HepG2 (cell line): ENCODE measurements at regions not wholly inside any gene's neighbourhood (a gene's known extent, or its start where the extent isn't known, plus 50 kb on each side); places are given as distances from the start of the nearest gene placed in this dataset.

Source experiments
- BHLHE40 ChIP-seq: IDR thresholded peaks from 2 replicates; pipeline ENCODE4 v1.6.1; 2011; ENCODE audit warnings: low read length, improper control_type of control experiment
- HDAC2 ChIP-seq: sonication (generic); formaldehyde crosslinking; IDR thresholded peaks from 2 replicates; pipeline ENCODE4 v1.4.0; 2020; ENCODE audit warnings: missing genetic modification reagents
- PHF20 ChIP-seq: sonication (generic); formaldehyde crosslinking; IDR thresholded peaks from 2 replicates; pipeline ENCODE4 v1.5.0; 2020; ENCODE audit warnings: mild to moderate bottlenecking, missing genetic modification reagents
- ZBTB7B ChIP-seq: sonication (generic); formaldehyde crosslinking; IDR thresholded peaks from 2 replicates; pipeline ENCODE4 v1.4.0; 2020; ENCODE audit warnings: missing genetic modification reagents
- ZNF230 ChIP-seq: sonication (generic); formaldehyde crosslinking; IDR thresholded peaks from 2 replicates; pipeline ENCODE4 v1.4.0; 2020; ENCODE audit warnings: mild to moderate bottlenecking, missing genetic modification reagents
- TF ChIP-seq, protein P1 (sequence below): sonication (generic); formaldehyde crosslinking; IDR thresholded peaks from 2 replicates; pipeline ENCODE4 v1.4.0; 2020; ENCODE audit warnings: missing genetic modification reagents, borderline replicate concordance
- TF ChIP-seq, protein P2 (sequence below): sonication (generic); formaldehyde crosslinking; IDR thresholded peaks from 2 replicates; pipeline ENCODE4 v1.5.0; 2020; ENCODE audit warnings: mild to moderate bottlenecking, missing genetic modification reagents, borderline replicate concordance
- TF ChIP-seq, protein P3 (sequence below): sonication (generic); formaldehyde crosslinking; IDR thresholded peaks from 2 replicates; pipeline ENCODE4 v1.4.0; 2020; ENCODE audit warnings: missing genetic modification reagents
- TF ChIP-seq, protein P4 (sequence below), 2 experiments: sonication (generic) in 1 of 2; formaldehyde crosslinking in 1 of 2; IDR thresholded peaks; 2 replicates each; pipeline versions ENCODE4 v1.5.1 to v1.6.1; 2011 to 2020; ENCODE audit warnings: borderline replicate concordance in 1 of 2, low read depth in 1 of 2, low read length in 1 of 2, mild to moderate bottlenecking in 1 of 2, missing genetic modification reagents in 1 of 2, moderate library complexity in 1 of 2
- TF ChIP-seq, protein P5 (sequence below): sonication (generic); formaldehyde crosslinking; IDR thresholded peaks from 2 replicates; pipeline ENCODE4 v1.4.0; 2020; ENCODE audit warnings: missing genetic modification reagents
- TF ChIP-seq, protein P6 (sequence below): sonication (generic); formaldehyde crosslinking; IDR thresholded peaks from 2 replicates; pipeline ENCODE4 v1.5.1; 2020; ENCODE audit warnings: mild to moderate bottlenecking, missing genetic modification reagents, borderline replicate concordance
- TF ChIP-seq, protein P7 (sequence below): sonication (generic); formaldehyde crosslinking; IDR thresholded peaks from 2 replicates; pipeline ENCODE4 v1.4.0; 2020; ENCODE audit warnings: missing genetic modification reagents, mild to moderate bottlenecking, borderline replicate concordance
- TF ChIP-seq, protein P8 (sequence below): sonication (generic); formaldehyde crosslinking; IDR thresholded peaks from 2 replicates; pipeline ENCODE4 v1.4.0; 2020; ENCODE audit warnings: mild to moderate bottlenecking, missing genetic modification reagents

DNA sequence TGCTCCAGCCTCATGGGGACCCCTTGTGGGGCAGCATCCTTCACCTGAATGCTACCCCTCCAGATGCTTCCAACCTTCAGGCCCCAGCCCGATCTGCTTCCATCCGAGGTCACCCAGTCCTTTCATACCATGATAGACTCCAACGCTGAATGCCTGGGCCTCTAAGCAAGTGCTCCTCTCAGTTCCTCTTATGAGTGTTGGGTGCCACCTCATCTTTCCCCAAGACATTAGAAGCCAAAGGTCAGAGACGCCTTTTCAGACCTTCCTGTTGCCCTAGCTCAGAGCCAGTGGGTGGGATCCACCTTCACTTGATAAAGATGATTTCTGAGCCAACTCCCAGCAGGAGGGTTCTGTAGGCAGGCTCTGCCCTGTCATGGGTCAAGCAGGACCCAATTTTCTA lies 174.5 kb upstream of the MGAT5 start:
- TF ChIP-seq ZNF230 (CRISPR knock-in tag) = no peak
- TF ChIP-seq, protein P1, sequence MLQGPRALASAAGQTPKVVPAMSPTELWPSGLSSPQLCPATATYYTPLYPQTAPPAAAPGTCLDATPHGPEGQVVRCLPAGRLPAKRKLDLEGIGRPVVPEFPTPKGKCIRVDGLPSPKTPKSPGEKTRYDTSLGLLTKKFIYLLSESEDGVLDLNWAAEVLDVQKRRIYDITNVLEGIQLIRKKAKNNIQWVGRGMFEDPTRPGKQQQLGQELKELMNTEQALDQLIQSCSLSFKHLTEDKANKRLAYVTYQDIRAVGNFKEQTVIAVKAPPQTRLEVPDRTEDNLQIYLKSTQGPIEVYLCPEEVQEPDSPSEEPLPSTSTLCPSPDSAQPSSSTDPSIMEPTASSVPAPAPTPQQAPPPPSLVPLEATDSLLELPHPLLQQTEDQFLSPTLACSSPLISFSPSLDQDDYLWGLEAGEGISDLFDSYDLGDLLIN (CRISPR knock-in tag) = no peak
- TF ChIP-seq, protein P2, sequence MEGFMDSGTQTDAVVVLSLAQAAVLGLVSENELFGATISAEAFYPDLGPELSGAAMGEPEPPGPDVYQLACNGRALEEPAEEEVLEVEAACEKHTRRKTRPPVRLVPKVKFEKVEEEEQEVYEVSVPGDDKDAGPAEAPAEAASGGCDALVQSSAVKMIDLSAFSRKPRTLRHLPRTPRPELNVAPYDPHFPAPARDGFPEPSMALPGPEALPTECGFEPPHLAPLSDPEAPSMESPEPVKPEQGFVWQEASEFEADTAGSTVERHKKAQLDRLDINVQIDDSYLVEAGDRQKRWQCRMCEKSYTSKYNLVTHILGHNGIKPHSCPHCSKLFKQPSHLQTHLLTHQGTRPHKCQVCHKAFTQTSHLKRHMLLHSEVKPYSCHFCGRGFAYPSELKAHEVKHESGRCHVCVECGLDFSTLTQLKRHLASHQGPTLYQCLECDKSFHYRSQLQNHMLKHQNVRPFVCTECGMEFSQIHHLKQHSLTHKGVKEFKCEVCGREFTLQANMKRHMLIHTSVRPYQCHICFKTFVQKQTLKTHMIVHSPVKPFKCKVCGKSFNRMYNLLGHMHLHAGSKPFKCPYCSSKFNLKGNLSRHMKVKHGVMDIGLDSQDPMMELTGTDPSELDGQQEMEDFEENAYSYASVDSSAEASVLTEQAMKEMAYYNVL = no peak
- no peak for TF ChIP-seq PHF20
- TF ChIP-seq, protein P3, sequence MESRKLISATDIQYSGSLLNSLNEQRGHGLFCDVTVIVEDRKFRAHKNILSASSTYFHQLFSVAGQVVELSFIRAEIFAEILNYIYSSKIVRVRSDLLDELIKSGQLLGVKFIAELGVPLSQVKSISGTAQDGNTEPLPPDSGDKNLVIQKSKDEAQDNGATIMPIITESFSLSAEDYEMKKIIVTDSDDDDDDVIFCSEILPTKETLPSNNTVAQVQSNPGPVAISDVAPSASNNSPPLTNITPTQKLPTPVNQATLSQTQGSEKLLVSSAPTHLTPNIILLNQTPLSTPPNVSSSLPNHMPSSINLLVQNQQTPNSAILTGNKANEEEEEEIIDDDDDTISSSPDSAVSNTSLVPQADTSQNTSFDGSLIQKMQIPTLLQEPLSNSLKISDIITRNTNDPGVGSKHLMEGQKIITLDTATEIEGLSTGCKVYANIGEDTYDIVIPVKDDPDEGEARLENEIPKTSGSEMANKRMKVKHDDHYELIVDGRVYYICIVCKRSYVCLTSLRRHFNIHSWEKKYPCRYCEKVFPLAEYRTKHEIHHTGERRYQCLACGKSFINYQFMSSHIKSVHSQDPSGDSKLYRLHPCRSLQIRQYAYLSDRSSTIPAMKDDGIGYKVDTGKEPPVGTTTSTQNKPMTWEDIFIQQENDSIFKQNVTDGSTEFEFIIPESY (CRISPR knock-in tag) = no peak
- TF ChIP-seq, protein P4, sequence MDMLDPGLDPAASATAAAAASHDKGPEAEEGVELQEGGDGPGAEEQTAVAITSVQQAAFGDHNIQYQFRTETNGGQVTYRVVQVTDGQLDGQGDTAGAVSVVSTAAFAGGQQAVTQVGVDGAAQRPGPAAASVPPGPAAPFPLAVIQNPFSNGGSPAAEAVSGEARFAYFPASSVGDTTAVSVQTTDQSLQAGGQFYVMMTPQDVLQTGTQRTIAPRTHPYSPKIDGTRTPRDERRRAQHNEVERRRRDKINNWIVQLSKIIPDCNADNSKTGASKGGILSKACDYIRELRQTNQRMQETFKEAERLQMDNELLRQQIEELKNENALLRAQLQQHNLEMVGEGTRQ (IDR thresholded peaks at IDR 0.05; ENCODE audit: low read depth, low read length) = no peak
- TF ChIP-seq, protein P4 (CRISPR knock-in tag; IDR thresholded peaks at IDR 0.05; ENCODE audit: borderline replicate concordance) = no peak
- TF ChIP-seq ZBTB7B (CRISPR knock-in tag) = no peak
- TF ChIP-seq, protein P5, sequence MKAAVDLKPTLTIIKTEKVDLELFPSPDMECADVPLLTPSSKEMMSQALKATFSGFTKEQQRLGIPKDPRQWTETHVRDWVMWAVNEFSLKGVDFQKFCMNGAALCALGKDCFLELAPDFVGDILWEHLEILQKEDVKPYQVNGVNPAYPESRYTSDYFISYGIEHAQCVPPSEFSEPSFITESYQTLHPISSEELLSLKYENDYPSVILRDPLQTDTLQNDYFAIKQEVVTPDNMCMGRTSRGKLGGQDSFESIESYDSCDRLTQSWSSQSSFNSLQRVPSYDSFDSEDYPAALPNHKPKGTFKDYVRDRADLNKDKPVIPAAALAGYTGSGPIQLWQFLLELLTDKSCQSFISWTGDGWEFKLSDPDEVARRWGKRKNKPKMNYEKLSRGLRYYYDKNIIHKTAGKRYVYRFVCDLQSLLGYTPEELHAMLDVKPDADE (CRISPR knock-in tag) = no peak
- no peak for TF ChIP-seq HDAC2 (CRISPR knock-in tag)
- TF ChIP-seq, protein P6, sequence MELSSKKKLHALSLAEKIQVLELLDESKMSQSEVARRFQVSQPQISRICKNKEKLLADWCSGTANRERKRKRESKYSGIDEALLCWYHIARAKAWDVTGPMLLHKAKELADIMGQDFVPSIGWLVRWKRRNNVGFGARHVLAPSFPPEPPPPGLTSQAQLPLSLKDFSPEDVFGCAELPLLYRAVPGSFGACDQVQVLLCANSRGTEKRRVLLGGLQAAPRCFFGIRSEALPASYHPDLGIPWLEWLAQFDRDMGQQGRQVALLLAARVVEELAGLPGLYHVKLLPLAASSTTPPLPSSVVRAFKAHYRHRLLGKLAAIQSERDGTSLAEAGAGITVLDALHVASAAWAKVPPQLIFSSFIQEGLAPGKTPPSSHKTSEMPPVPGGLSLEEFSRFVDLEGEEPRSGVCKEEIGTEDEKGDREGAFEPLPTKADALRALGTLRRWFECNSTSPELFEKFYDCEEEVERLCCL (CRISPR knock-in tag) = no peak
- no peak for TF ChIP-seq BHLHE40
- TF ChIP-seq, protein P7, sequence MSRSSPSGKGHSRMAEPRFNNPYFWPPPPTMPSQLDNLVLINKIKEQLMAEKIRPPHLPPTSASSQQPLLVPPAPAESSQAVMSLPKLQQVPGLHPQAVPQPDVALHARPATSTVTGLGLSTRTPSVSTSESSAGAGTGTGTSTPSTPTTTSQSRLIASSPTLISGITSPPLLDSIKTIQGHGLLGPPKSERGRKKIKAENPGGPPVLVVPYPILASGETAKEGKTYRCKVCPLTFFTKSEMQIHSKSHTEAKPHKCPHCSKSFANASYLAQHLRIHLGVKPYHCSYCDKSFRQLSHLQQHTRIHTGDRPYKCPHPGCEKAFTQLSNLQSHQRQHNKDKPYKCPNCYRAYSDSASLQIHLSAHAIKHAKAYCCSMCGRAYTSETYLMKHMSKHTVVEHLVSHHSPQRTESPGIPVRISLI (CRISPR knock-in tag) = no peak
- TF ChIP-seq, protein P8, sequence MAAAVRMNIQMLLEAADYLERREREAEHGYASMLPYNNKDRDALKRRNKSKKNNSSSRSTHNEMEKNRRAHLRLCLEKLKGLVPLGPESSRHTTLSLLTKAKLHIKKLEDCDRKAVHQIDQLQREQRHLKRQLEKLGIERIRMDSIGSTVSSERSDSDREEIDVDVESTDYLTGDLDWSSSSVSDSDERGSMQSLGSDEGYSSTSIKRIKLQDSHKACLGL (CRISPR knock-in tag) = no peak
